Cardiac muscle cell (in vitro differentiated cells and primary cell): ENCODE measurements at regions not wholly inside any gene's neighbourhood (a gene's known extent, or its start where the extent isn't known, plus 50 kb on each side); places are given as distances from the start of the nearest gene placed in this dataset.
"Not testable (repeated sequence)": the region's sequence is repeated elsewhere in the genome, so short reads cannot be mapped to it uniquely, and the experiment has no call there.

ENCODE experiments used
- DNase-seq, 2 donors: peaks; one replicate each; pipeline versions ENCODE4 v3.0.0 to v3.0.0-alpha.2; 2010 to 2017; ENCODE audit warnings: low read depth in 1 of 2, low spot score in 1 of 2
- H3K27ac ChIP-seq: fragments of 200-600 bp; sonication (generic); 2 replicates; pipeline ENCODE4 v1.5.1; 2016
- H3K27me3 ChIP-seq: fragments of 200-600 bp; sonication (generic); 2 replicates; pipeline ENCODE4 v1.6.0; 2016; ENCODE audit warnings: control low read depth
- H3K36me3 ChIP-seq: fragments of 200-600 bp; sonication (generic); 2 replicates; pipeline ENCODE4 v1.5.1; 2016; ENCODE audit warnings: control low read depth
- H3K4me1 ChIP-seq: fragments of 200-600 bp; sonication (generic); 2 replicates; pipeline ENCODE4 v1.8.1; 2017; ENCODE audit warnings: low read depth, mild to moderate bottlenecking, mixed run types
- H3K4me3 ChIP-seq: fragments of 200-600 bp; sonication (generic); 2 replicates; pipeline ENCODE4 v1.5.1; 2016; ENCODE audit warnings: mild to moderate bottlenecking
- H3K9me3 ChIP-seq: fragments of 200-600 bp; sonication (generic); 2 replicates; pipeline ENCODE4 v1.5.1; 2017; ENCODE audit warnings: low read depth, mild to moderate bottlenecking, control low read depth
- TF ChIP-seq, protein P1 (sequence below): IDR thresholded peaks from 2 replicates; pipeline ENCODE4 v1.5.1; 2012; ENCODE audit warnings: low read depth, mild to moderate bottlenecking, low read length

GRCh38 chr5:109561447-109561846 lies 128.3 kb upstream of the MAN2A1 start:
- H3K27me3 ChIP-seq: no peaks in the 10 kb centered on the region
- no peaks in the 10 kb centered on the region for H3K36me3 ChIP-seq
- no peak overlapping the region for H3K4me3 ChIP-seq
- DNase-seq: no peak
- H3K4me1 ChIP-seq: no peaks in the 10 kb centered on the region
- TF ChIP-seq, protein P1, sequence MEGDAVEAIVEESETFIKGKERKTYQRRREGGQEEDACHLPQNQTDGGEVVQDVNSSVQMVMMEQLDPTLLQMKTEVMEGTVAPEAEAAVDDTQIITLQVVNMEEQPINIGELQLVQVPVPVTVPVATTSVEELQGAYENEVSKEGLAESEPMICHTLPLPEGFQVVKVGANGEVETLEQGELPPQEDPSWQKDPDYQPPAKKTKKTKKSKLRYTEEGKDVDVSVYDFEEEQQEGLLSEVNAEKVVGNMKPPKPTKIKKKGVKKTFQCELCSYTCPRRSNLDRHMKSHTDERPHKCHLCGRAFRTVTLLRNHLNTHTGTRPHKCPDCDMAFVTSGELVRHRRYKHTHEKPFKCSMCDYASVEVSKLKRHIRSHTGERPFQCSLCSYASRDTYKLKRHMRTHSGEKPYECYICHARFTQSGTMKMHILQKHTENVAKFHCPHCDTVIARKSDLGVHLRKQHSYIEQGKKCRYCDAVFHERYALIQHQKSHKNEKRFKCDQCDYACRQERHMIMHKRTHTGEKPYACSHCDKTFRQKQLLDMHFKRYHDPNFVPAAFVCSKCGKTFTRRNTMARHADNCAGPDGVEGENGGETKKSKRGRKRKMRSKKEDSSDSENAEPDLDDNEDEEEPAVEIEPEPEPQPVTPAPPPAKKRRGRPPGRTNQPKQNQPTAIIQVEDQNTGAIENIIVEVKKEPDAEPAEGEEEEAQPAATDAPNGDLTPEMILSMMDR: no peak
- no peak overlapping the region for H3K27ac ChIP-seq
- H3K9me3 ChIP-seq: no peaks in the 10 kb centered on the region

DNA sequence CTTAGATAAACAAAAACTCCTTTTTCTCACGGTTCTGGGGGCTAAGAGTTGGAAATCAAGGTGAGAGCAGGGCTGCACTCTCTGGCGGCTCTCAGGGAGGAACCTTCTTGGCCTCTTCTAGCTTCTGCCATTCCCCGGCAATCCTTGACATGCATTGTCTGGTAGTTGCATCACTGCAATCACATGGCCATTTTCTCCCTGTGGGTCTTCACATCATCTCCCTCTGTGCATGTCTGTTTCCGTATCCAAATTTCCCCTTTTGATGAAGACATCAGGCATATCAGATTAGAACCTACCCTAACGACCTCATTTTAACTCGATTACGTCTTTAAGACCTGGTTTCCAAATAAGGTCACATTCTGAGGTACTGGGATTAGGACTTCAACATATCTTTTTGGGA lies 129.2 kb upstream of the MAN2A1 start:
- TF ChIP-seq, protein P1: no peak
- H3K4me1 ChIP-seq: no peaks in the 10 kb centered on the region
- no peaks in the 10 kb centered on the region for H3K36me3 ChIP-seq
- no peak overlapping the region for H3K27ac ChIP-seq
- no peak for DNase-seq
- H3K4me3 ChIP-seq: no peak overlapping the region
- H3K27me3 ChIP-seq: no peaks in the 10 kb centered on the region
- no peaks in the 10 kb centered on the region for H3K9me3 ChIP-seq

GRCh38 chr5:109558952-109559351 lies 130.8 kb upstream of the MAN2A1 start:
- peak in 1 of 2 donors; percentile 11 for DNase-seq
- Histone ChIP-seq H3K9me3 (no peaks in the 10 kb centered on the region), H3K27ac (no peak overlapping the region), H3K4me3 (no peak overlapping the region), H3K4me1 (no peaks in the 10 kb centered on the region), H3K27me3 (no peaks in the 10 kb centered on the region), H3K36me3 (no peaks in the 10 kb centered on the region)
- TF ChIP-seq, protein P1: no peak

DNA sequence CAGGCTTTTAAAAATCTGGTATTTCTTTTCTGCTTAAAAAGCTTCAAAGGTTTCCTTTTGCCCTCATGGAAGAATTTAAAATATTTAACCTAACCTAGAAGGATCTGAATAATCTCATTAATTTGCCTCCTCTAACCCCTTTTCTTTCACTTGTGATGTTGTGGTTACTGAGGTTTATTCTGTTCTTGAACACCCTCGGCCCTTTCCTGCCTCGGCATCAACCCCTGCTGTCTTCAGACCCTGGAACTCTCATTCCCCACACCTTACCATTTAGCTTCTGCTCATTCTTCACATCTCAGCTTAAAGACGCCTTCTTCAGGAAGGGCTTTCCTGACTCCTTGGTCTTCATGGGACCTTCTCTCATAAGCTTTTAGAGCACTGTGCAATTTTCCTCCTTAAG lies 131.4 kb upstream of the MAN2A1 start:
- H3K27me3 ChIP-seq: no peaks in the 10 kb centered on the region
- TF ChIP-seq, protein P1: no peak
- H3K4me3 ChIP-seq: no peak overlapping the region
- H3K9me3 ChIP-seq: no peaks in the 10 kb centered on the region
- no peak for DNase-seq
- H3K4me1 ChIP-seq: no peaks in the 10 kb centered on the region
- H3K27ac ChIP-seq: no peak overlapping the region
- no peaks in the 10 kb centered on the region for H3K36me3 ChIP-seq

DNA sequence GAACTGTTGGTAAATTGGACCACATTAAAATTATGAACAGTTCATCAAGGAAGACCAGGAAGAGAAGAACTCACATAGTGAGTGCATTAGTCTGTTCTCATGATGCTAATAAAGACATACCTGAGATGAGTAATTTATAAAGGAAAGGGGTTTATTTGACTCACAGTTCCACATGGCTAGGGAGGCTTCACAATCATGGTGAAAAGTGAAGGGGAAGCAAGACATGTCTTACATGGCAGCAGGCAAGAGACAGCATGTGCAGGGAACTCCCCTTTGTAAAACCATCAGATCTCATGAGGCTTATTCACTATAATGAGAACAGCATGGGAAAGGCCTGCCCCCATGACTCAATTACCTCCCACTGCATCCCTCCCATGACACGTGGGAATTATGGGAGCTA lies 135.9 kb upstream of the MAN2A1 start:
- Histone ChIP-seq H3K36me3 (no peaks in the 10 kb centered on the region), H3K4me3 (no peak overlapping the region), H3K27me3 (no peaks in the 10 kb centered on the region), H3K9me3 (no peaks in the 10 kb centered on the region), H3K27ac (no peak overlapping the region), H3K4me1 (no peaks in the 10 kb centered on the region)
- DNase-seq: no peak
- TF ChIP-seq, protein P1: no peak

DNA sequence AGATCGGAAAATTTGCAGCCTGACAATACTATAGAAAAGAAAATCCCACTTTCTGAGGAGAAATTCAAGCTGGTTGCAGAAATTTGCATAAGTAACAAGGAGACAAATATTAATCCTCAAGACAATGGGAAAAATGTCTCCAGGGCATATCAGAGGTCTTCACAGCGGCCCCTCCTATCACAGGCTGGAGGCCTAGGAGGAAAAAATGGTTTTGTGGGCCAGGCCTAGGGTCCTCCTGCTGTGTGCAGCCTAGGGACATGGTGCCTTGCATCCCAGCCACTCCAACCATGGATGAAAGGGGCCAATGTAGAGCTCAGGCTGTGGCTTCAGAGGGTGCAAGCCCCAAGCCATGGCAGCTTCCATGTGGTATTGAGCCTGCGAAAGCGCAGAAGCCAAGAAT lies 138.5 kb upstream of the MAN2A1 start:
- not testable (repeated sequence) for H3K27ac ChIP-seq, H3K4me3 ChIP-seq, H3K36me3 ChIP-seq, H3K27me3 ChIP-seq, H3K9me3 ChIP-seq, H3K4me1 ChIP-seq, DNase-seq
